Endothelial cell of umbilical vein (primary cell): ENCODE measurements at regions not wholly inside any gene's neighbourhood (a gene's known extent, or its start where the extent isn't known, plus 50 kb on each side); places are given as distances from the start of the nearest gene placed in this dataset.

Experiments
- BruUV-seq: library from RNA; stranded (reverse); fragments of 400-500 nt; replicated peaks from 2 replicates; lab custom pipeline; 2021; lab: Mats Ljungman, UMichigan
- CTCF ChIA-PET: fragments of 300-600, 350-600 bp; sonication (Branson Sonifier 250); formaldehyde crosslinking; loops from one replicate; lab custom pipeline; 2021; ENCODE audit warnings: antibody characterized with exemption, inconsistent platforms; lab: Charles Lee
- POLR2A ChIA-PET: fragments of 300-600, 350-600 bp; sonication (Branson Sonifier 250); formaldehyde crosslinking; loops from one replicate; lab custom pipeline; 2021; ENCODE audit warnings: antibody characterized with exemption, inconsistent platforms; lab: Charles Lee
- DNase-seq: peaks from one replicate; pipeline ENCODE4 v3.0.0-alpha.2; 2011; ENCODE audit warnings: low read depth, low spot score
- FAIRE-seq: peaks from 2 replicates; lab custom pipeline; 2011; peaks lifted over from hg19 to GRCh38; lab: Jason Lieb, UNC
- H2AFZ ChIP-seq: 2 replicates; pipeline ENCODE4 v1.6.0; 2012; ENCODE audit warnings: low read depth, low read length, control low read depth, inconsistent platforms
- H3K27ac ChIP-seq: 2 replicates; pipeline ENCODE4 v1.5.1; 2011; ENCODE audit warnings: low read depth, mild to moderate bottlenecking, control low read depth, low read length, moderate library complexity; ENCODE audit not compliant: insufficient read depth
- H3K27me3 ChIP-seq, 2 experiments: 2 replicates each; pipeline versions ENCODE4 v1.6.0 to v1.6.1; 2011; ENCODE audit warnings: low read length in 2 of 2, mixed read lengths in 1 of 2; ENCODE audit not compliant: control insufficient read depth in 2 of 2, insufficient read depth in 2 of 2
- H3K36me3 ChIP-seq, 2 experiments: 2 replicates in 1 of 2; 3 replicates in 1 of 2; pipeline ENCODE4 v1.5.1; 2011; ENCODE audit warnings: low read length in 2 of 2, mild to moderate bottlenecking in 1 of 2, moderate library complexity in 1 of 2; ENCODE audit not compliant: control insufficient read depth in 2 of 2, insufficient read depth in 2 of 2; ENCODE audit errors: extremely low read depth in 1 of 2
- H3K4me1 ChIP-seq: 3 replicates; pipeline ENCODE4 v1.5.1; 2011; ENCODE audit warnings: mild to moderate bottlenecking, low read length; ENCODE audit not compliant: control insufficient read depth, insufficient read depth; ENCODE audit errors: extremely low read depth
- H3K4me2 ChIP-seq: 2 replicates; pipeline ENCODE4 v1.6.1; 2011; ENCODE audit warnings: low read length, control low read depth, mixed read lengths; ENCODE audit not compliant: insufficient read depth
- H3K4me3 ChIP-seq, 3 experiments: fragments of 200-600 bp in 1 of 3; sonication (generic), shearing (Covaris generic) in 1 of 3; replicated peaks in 1 of 3; 2 replicates each; pipeline ENCODE4 v1.5.1; 2011 to 2016; ENCODE audit warnings: control low read depth in 3 of 3, low read length in 3 of 3, mild to moderate bottlenecking in 2 of 3, inconsistent platforms in 1 of 3, low read depth in 1 of 3, moderate library complexity in 1 of 3; ENCODE audit not compliant: insufficient read depth in 1 of 3
- H3K79me2 ChIP-seq: 2 replicates; pipeline ENCODE4 v1.6.0; 2012; ENCODE audit warnings: low read length, inconsistent platforms; ENCODE audit not compliant: control insufficient read depth, insufficient read depth
- H3K9ac ChIP-seq: replicated peaks from 2 replicates; pipeline ENCODE3; 2011; ENCODE audit warnings: low read length, control low read depth; ENCODE audit not compliant: insufficient read depth; ENCODE audit errors: extremely low read depth
- H3K9me1 ChIP-seq: replicated peaks from 3 replicates; pipeline ENCODE4 v1.6.0; 2011; ENCODE audit warnings: mild to moderate bottlenecking, low read length; ENCODE audit not compliant: control insufficient read depth, insufficient read depth; ENCODE audit errors: extremely low read depth
- H3K9me3 ChIP-seq: replicated peaks from 2 replicates; pipeline ENCODE4 v1.5.1; 2012; ENCODE audit warnings: low read length, inconsistent platforms; ENCODE audit not compliant: control insufficient read depth, insufficient read depth
- H4K20me1 ChIP-seq: replicated peaks from 2 replicates; pipeline ENCODE3; 2011; ENCODE audit warnings: mild to moderate bottlenecking, low read length; ENCODE audit not compliant: control insufficient read depth, insufficient read depth; ENCODE audit errors: extremely low read depth
- EZH2 ChIP-seq: IDR thresholded peaks from 2 replicates; pipeline ENCODE4 v1.6.1; 2012; ENCODE audit warnings: borderline replicate concordance, low read depth, mild to moderate bottlenecking, moderate library complexity, low read length, inconsistent platforms; ENCODE audit not compliant: severe bottlenecking
- FOS ChIP-seq: IDR thresholded peaks from 2 replicates; pipeline ENCODE4 v1.6.1; 2011; ENCODE audit warnings: mild to moderate bottlenecking, low read length, moderate library complexity, borderline replicate concordance; ENCODE audit not compliant: insufficient read depth
- GATA2 ChIP-seq: IDR thresholded peaks from 2 replicates; pipeline ENCODE4 v1.7.0; 2011; ENCODE audit warnings: low read depth, mild to moderate bottlenecking, moderate library complexity, mixed read lengths, low read length; ENCODE audit not compliant: insufficient read length, insufficient read depth
- JUN ChIP-seq: IDR thresholded peaks from 2 replicates; pipeline ENCODE4 v1.6.1; 2011; ENCODE audit warnings: borderline replicate concordance, low read depth; ENCODE audit not compliant: insufficient read length, insufficient read depth
- MAX ChIP-seq: IDR thresholded peaks from 2 replicates; pipeline ENCODE4 v1.6.1; 2011; ENCODE audit not compliant: insufficient read depth, insufficient read length
- MYC ChIP-seq: IDR thresholded peaks from one replicate; pipeline ENCODE4 v1.6.1; 2011; ENCODE audit warnings: mild to moderate bottlenecking, low read depth, low read length
- POLR2A ChIP-seq: IDR thresholded peaks from 2 replicates; pipeline ENCODE4 v1.6.1; 2012; ENCODE audit warnings: low read depth, mild to moderate bottlenecking, control low read depth, low read length
- POLR2AphosphoS5 ChIP-seq: IDR thresholded peaks from 2 replicates; pipeline ENCODE4 v1.6.1; 2012; ENCODE audit warnings: low read depth, mild to moderate bottlenecking, control low read depth, low read length, moderate library complexity; ENCODE audit not compliant: insufficient read depth
- dilution Hi-C: fragments of 300-500 bp; cut with MboI; formaldehyde crosslinking; loops from one replicate; pipeline ENCODE4 v1.15.0; 2019; ENCODE audit warnings: low sequenced_read_pairs; ENCODE audit not compliant: extremely low pct_ligation_motif_present
- intact Hi-C: fragments of 100-400 bp; cut with micrococcal nuclease; formaldehyde crosslinking; loops from one replicate; pipeline ENCODE4 v1.10.0; 2022
- TF ChIP-seq, protein P1 (sequence below), 2 donors: IDR thresholded peaks; 1 replicate in 1 of 2; 2 replicates in 1 of 2; pipeline ENCODE4 v1.5.1; 2011; ENCODE audit warnings: low read length in 2 of 2, mild to moderate bottlenecking in 2 of 2, moderate library complexity in 2 of 2, control low read depth in 1 of 2, inconsistent platforms in 1 of 2, low read depth in 1 of 2; ENCODE audit not compliant: insufficient read depth in 1 of 2; ENCODE audit errors: extremely low read depth in 1 of 2

- dilution Hi-C loops = no loop called here
- H3K9me3 ChIP-seq = no peaks in the 10 kb centered on the region
- no peaks in the 10 kb centered on the region for H3K4me1 ChIP-seq
- no peak overlapping the region for H3K9ac ChIP-seq
- H3K4me3 ChIP-seq = no peak overlapping the region
- no peaks in the 10 kb centered on the region for H3K79me2 ChIP-seq
- ChIA-PET CTCF (no interaction called here), POLR2A (no interaction called here)
- H3K36me3 ChIP-seq = no peaks in the 10 kb centered on the region
- no peaks in the 10 kb centered on the region for H3K9me1 ChIP-seq
- no peaks in the 10 kb centered on the region for H3K27me3 ChIP-seq
- intact Hi-C loops = no loop called here
- FAIRE-seq = no peak
- no peak overlapping the region for H2AFZ ChIP-seq
- TF ChIP-seq EZH2 (no peak), JUN (no peak), POLR2A (no peak), MAX (no peak), FOS (no peak), POLR2AphosphoS5 (no peak), GATA2 (no peak), MYC (no peak)
- TF ChIP-seq, protein P1, sequence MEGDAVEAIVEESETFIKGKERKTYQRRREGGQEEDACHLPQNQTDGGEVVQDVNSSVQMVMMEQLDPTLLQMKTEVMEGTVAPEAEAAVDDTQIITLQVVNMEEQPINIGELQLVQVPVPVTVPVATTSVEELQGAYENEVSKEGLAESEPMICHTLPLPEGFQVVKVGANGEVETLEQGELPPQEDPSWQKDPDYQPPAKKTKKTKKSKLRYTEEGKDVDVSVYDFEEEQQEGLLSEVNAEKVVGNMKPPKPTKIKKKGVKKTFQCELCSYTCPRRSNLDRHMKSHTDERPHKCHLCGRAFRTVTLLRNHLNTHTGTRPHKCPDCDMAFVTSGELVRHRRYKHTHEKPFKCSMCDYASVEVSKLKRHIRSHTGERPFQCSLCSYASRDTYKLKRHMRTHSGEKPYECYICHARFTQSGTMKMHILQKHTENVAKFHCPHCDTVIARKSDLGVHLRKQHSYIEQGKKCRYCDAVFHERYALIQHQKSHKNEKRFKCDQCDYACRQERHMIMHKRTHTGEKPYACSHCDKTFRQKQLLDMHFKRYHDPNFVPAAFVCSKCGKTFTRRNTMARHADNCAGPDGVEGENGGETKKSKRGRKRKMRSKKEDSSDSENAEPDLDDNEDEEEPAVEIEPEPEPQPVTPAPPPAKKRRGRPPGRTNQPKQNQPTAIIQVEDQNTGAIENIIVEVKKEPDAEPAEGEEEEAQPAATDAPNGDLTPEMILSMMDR (IDR thresholded peaks at IDR 0.05; ENCODE audit: extremely low read depth in 1 of 2, insufficient read depth in 1 of 2, low read depth in 1 of 2, low read length in 2 of 2) = no peak
- BruUV-seq = no TSS peak
- H4K20me1 ChIP-seq = no peaks in the 10 kb centered on the region
- H3K4me2 ChIP-seq = no peak overlapping the region
- no peak for DNase-seq
- no peak overlapping the region for H3K27ac ChIP-seq
Observed at GRCh38 chr15:80343554-80343992, 60.6 kb upstream of the ARNT2 start.
